ENCODE measurements at regions not wholly inside any gene's neighbourhood (a gene's known extent, or its start where the extent isn't known, plus 50 kb on each side); places are given as distances from the start of the nearest gene placed in this dataset.

GRCh38 chr3:44104668-44105321, 136.9 kb upstream of the TOPAZ1 start:
- Histone ChIP-seq H4K8ac (ENCODE audit: low read depth, low read length) (no peak overlapping the region), H3K4me3 (ENCODE audit: low read length in 2 of 2) (no peak overlapping the region), H3K23ac (ENCODE audit: low read depth, low read length, poor library complexity) (no peak overlapping the region), H3K4ac (ENCODE audit: low read length) (no peak overlapping the region), H3K4me2 (ENCODE audit: insufficient read depth, low read length, poor library complexity, severe bottlenecking) (no peak overlapping the region), H2BK5ac (ENCODE audit: low read length) (no peak overlapping the region), H3K36me3 (replicated peaks in 1 of 2; ENCODE audit: control insufficient read depth in 2 of 2, insufficient read depth in 2 of 2, low read length in 2 of 2) (no peaks in the 10 kb centered on the region), H3K4me1 (ENCODE audit: control insufficient read depth in 2 of 2, insufficient read depth in 1 of 2, low read depth in 1 of 2, low read length in 2 of 2) (peaks cover 0 to 12% of the 10 kb centered on the region in 2 donors), H3K18ac (ENCODE audit: low read length) (no peak overlapping the region), H2AK5ac (ENCODE audit: low read depth, low read length) (no peak overlapping the region), H3K9me3 (replicated peaks in 1 of 2; ENCODE audit: control insufficient read depth in 2 of 2, insufficient read depth in 1 of 2, low read depth in 1 of 2, low read length in 2 of 2) (no peaks in the 10 kb centered on the region), H4K91ac (ENCODE audit: low read depth, low read length, poor library complexity) (no peak overlapping the region), H2BK120ac (ENCODE audit: low read depth, low read length) (no peak overlapping the region), H3K27ac (replicated peaks; ENCODE audit: low read length) (no peak overlapping the region), H3K27me3 (ENCODE audit: control insufficient read depth in 3 of 3, insufficient read depth in 3 of 3, low read depth in 1 of 3, low read length in 3 of 3) (no peaks in the 10 kb centered on the region), H3K79me1 (ENCODE audit: low read depth, low read length) (no peaks in the 10 kb centered on the region), H2AFZ (ENCODE audit: low read length) (no peak overlapping the region), H2BK12ac (ENCODE audit: low read length) (no peak overlapping the region), H2BK15ac (ENCODE audit: low read length) (no peak overlapping the region), H3K9ac (ENCODE audit: low read depth, low read length, poor library complexity) (no peak overlapping the region), H3K14ac (ENCODE audit: low read length) (no peak overlapping the region)
- WGBS, 2 donors (ENCODE audit: extremely low coverage in 2 of 2, insufficient read length in 2 of 2, insufficient replicate concordance in 1 of 2) = no CpG with 5 or more reads among the region's 4 CpGs
- no peak for DNase-seq (ENCODE audit: low spot score)

GRCh38 chr3:44105571-44105970, 136.1 kb upstream of the TOPAZ1 start:
- no peak overlapping the region for H2AFZ ChIP-seq (ENCODE audit: low read length)
- H2BK120ac ChIP-seq (ENCODE audit: low read depth, low read length) = no peak overlapping the region
- H3K14ac ChIP-seq (ENCODE audit: low read length) = no peak overlapping the region
- H3K9ac ChIP-seq (ENCODE audit: low read depth, low read length, poor library complexity) = no peak overlapping the region
- peaks cover 0 to 12% of the 10 kb centered on the region in 2 donors for H3K4me1 ChIP-seq (ENCODE audit: control insufficient read depth in 2 of 2, insufficient read depth in 1 of 2, low read depth in 1 of 2, low read length in 2 of 2)
- H3K4ac ChIP-seq (ENCODE audit: low read length) = no peak overlapping the region
- no peak overlapping the region for H2BK12ac ChIP-seq (ENCODE audit: low read length)
- no peak for DNase-seq (ENCODE audit: low spot score)
- H3K27ac ChIP-seq (replicated peaks; ENCODE audit: low read length) = no peak overlapping the region
- no peaks in the 10 kb centered on the region for H3K27me3 ChIP-seq (ENCODE audit: control insufficient read depth in 3 of 3, insufficient read depth in 3 of 3, low read depth in 1 of 3, low read length in 3 of 3)
- H3K23ac ChIP-seq (ENCODE audit: low read depth, low read length, poor library complexity) = no peak overlapping the region
- no peak overlapping the region for H3K18ac ChIP-seq (ENCODE audit: low read length)
- H2BK15ac ChIP-seq (ENCODE audit: low read length) = no peak overlapping the region
- H3K4me2 ChIP-seq (ENCODE audit: insufficient read depth, low read length, poor library complexity, severe bottlenecking) = no peak overlapping the region
- no peak overlapping the region for H2BK5ac ChIP-seq (ENCODE audit: low read length)
- no peak overlapping the region for H2AK5ac ChIP-seq (ENCODE audit: low read depth, low read length)
- no peak overlapping the region for H3K4me3 ChIP-seq (ENCODE audit: low read length in 2 of 2)
- H4K91ac ChIP-seq (ENCODE audit: low read depth, low read length, poor library complexity) = no peak overlapping the region
- no peaks in the 10 kb centered on the region for H3K36me3 ChIP-seq (replicated peaks in 1 of 2; ENCODE audit: control insufficient read depth in 2 of 2, insufficient read depth in 2 of 2, low read length in 2 of 2)
- no peaks in the 10 kb centered on the region for H3K9me3 ChIP-seq (replicated peaks in 1 of 2; ENCODE audit: control insufficient read depth in 2 of 2, insufficient read depth in 1 of 2, low read depth in 1 of 2, low read length in 2 of 2)
- H3K79me1 ChIP-seq (ENCODE audit: low read depth, low read length) = no peaks in the 10 kb centered on the region
- no peak overlapping the region for H4K8ac ChIP-seq (ENCODE audit: low read depth, low read length)
- no CpG with 5 or more reads among the region's 5 CpGs for WGBS, 2 donors (ENCODE audit: extremely low coverage in 2 of 2, insufficient read length in 2 of 2, insufficient replicate concordance in 1 of 2)

- no peak overlapping the region for H3K4ac ChIP-seq (ENCODE audit: low read length)
- no peak overlapping the region for H4K91ac ChIP-seq (ENCODE audit: low read depth, low read length, poor library complexity)
- no peaks in the 10 kb centered on the region for H3K79me1 ChIP-seq (ENCODE audit: low read depth, low read length)
- H3K9ac ChIP-seq (ENCODE audit: low read depth, low read length, poor library complexity) = no peak overlapping the region
- no peak overlapping the region for H2BK12ac ChIP-seq (ENCODE audit: low read length)
- H3K14ac ChIP-seq (ENCODE audit: low read length) = no peak overlapping the region
- H3K18ac ChIP-seq (ENCODE audit: low read length) = no peak overlapping the region
- H2BK15ac ChIP-seq (ENCODE audit: low read length) = no peak overlapping the region
- no peak overlapping the region for H3K23ac ChIP-seq (ENCODE audit: low read depth, low read length, poor library complexity)
- no peak overlapping the region for H3K27ac ChIP-seq (replicated peaks; ENCODE audit: low read length)
- no peaks in the 10 kb centered on the region for H3K9me3 ChIP-seq (replicated peaks in 1 of 2; ENCODE audit: control insufficient read depth in 2 of 2, insufficient read depth in 1 of 2, low read depth in 1 of 2, low read length in 2 of 2)
- H3K4me1 ChIP-seq (ENCODE audit: control insufficient read depth in 2 of 2, insufficient read depth in 1 of 2, low read depth in 1 of 2, low read length in 2 of 2) = peaks cover 0 to 12% of the 10 kb centered on the region in 2 donors
- no peak overlapping the region for H2BK120ac ChIP-seq (ENCODE audit: low read depth, low read length)
- no peak overlapping the region for H3K4me3 ChIP-seq (ENCODE audit: low read length in 2 of 2)
- H3K27me3 ChIP-seq (ENCODE audit: control insufficient read depth in 3 of 3, insufficient read depth in 3 of 3, low read depth in 1 of 3, low read length in 3 of 3) = no peaks in the 10 kb centered on the region
- H3K36me3 ChIP-seq (replicated peaks in 1 of 2; ENCODE audit: control insufficient read depth in 2 of 2, insufficient read depth in 2 of 2, low read length in 2 of 2) = no peaks in the 10 kb centered on the region
- no peak overlapping the region for H4K8ac ChIP-seq (ENCODE audit: low read depth, low read length)
- no peak for DNase-seq (ENCODE audit: low spot score)
- H2AFZ ChIP-seq (ENCODE audit: low read length) = no peak overlapping the region
- no peak overlapping the region for H3K4me2 ChIP-seq (ENCODE audit: insufficient read depth, low read length, poor library complexity, severe bottlenecking)
- no peak overlapping the region for H2BK5ac ChIP-seq (ENCODE audit: low read length)
- no CpG with 5 or more reads among the region's 6 CpGs for WGBS, 2 donors (ENCODE audit: extremely low coverage in 2 of 2, insufficient read length in 2 of 2, insufficient replicate concordance in 1 of 2)
- no peak overlapping the region for H2AK5ac ChIP-seq (ENCODE audit: low read depth, low read length)
Measured at GRCh38 chr3:44106756-44107155, 134.9 kb upstream of the TOPAZ1 start.

GRCh38 chr3:44108481-44108880, 133.2 kb upstream of the TOPAZ1 start:
- Histone ChIP-seq H2AK5ac (ENCODE audit: low read depth, low read length) (no peak overlapping the region), H2BK5ac (ENCODE audit: low read length) (no peak overlapping the region), H4K8ac (ENCODE audit: low read depth, low read length) (no peak overlapping the region), H3K27ac (replicated peaks; ENCODE audit: low read length) (no peak overlapping the region), H3K9ac (ENCODE audit: low read depth, low read length, poor library complexity) (no peak overlapping the region), H3K4me2 (ENCODE audit: insufficient read depth, low read length, poor library complexity, severe bottlenecking) (no peak overlapping the region), H3K4me3 (ENCODE audit: low read length in 2 of 2) (no peak overlapping the region), H3K23ac (ENCODE audit: low read depth, low read length, poor library complexity) (no peak overlapping the region), H2BK15ac (ENCODE audit: low read length) (no peak overlapping the region), H2AFZ (ENCODE audit: low read length) (no peak overlapping the region), H3K36me3 (replicated peaks in 1 of 2; ENCODE audit: control insufficient read depth in 2 of 2, insufficient read depth in 2 of 2, low read length in 2 of 2) (no peaks in the 10 kb centered on the region), H2BK120ac (ENCODE audit: low read depth, low read length) (no peak overlapping the region), H3K4me1 (ENCODE audit: control insufficient read depth in 2 of 2, insufficient read depth in 1 of 2, low read depth in 1 of 2, low read length in 2 of 2) (peaks cover 0 to 11% of the 10 kb centered on the region in 2 donors), H3K4ac (ENCODE audit: low read length) (no peak overlapping the region), H3K18ac (ENCODE audit: low read length) (no peak overlapping the region), H3K9me3 (replicated peaks in 1 of 2; ENCODE audit: control insufficient read depth in 2 of 2, insufficient read depth in 1 of 2, low read depth in 1 of 2, low read length in 2 of 2) (no peaks in the 10 kb centered on the region), H3K14ac (ENCODE audit: low read length) (no peak overlapping the region), H3K79me1 (ENCODE audit: low read depth, low read length) (no peaks in the 10 kb centered on the region), H4K91ac (ENCODE audit: low read depth, low read length, poor library complexity) (no peak overlapping the region), H3K27me3 (ENCODE audit: control insufficient read depth in 3 of 3, insufficient read depth in 3 of 3, low read depth in 1 of 3, low read length in 3 of 3) (no peaks in the 10 kb centered on the region), H2BK12ac (ENCODE audit: low read length) (no peak overlapping the region)
- no peak for DNase-seq (ENCODE audit: low spot score)
- no CpG with 5 or more reads among the region's 3 CpGs for WGBS, 2 donors (ENCODE audit: extremely low coverage in 2 of 2, insufficient read length in 2 of 2, insufficient replicate concordance in 1 of 2)

Measured in neuronal stem cell (in vitro differentiated cells).